8988T (cell line): ENCODE measurements at regions not wholly inside any gene's neighbourhood (a gene's known extent, or its start where the extent isn't known, plus 50 kb on each side); places are given as distances from the start of the nearest gene placed in this dataset.

Source experiments
- DNase-seq: peaks from one replicate; pipeline ENCODE4 v3.0.0; 2011

- DNase-seq, result no peak
These were observed 202.1 kb downstream of the NXNL2 start for GRCh38 chr9:88737031-88737430.

- DNase-seq, result no peak
These were observed 202.9 kb downstream of the NXNL2 start for GRCh38 chr9:88737876-88738275.

- DNase-seq, result no peak
These were observed 203.7 kb downstream of the NXNL2 start for GRCh38 chr9:88738709-88739108.

GRCh38 chr9:88739373-88739772 is 204.4 kb downstream of the NXNL2 start:
- no peak for DNase-seq

- DNase-seq, result no peak
These were observed 205.9 kb downstream of the NXNL2 start for GRCh38 chr9:88740844-88741243.

- peak; percentile 21 for DNase-seq
These were observed 206.4 kb downstream of the NXNL2 start for GRCh38 chr9:88741335-88741734.

- no peak for DNase-seq
These were observed 207.5 kb downstream of the NXNL2 start for GRCh38 chr9:88742483-88742882.

GRCh38 chr9:88742905-88743304 is 207.9 kb downstream of the NXNL2 start:
- no peak for DNase-seq

- no peak for DNase-seq
These were observed 210.5 kb downstream of the NXNL2 start for GRCh38 chr9:88745276-88746001.

- no peak for DNase-seq
These were observed 211.2 kb downstream of the NXNL2 start for GRCh38 chr9:88746029-88746742.

- DNase-seq, result no peak
These were observed 211.9 kb downstream of the NXNL2 start for GRCh38 chr9:88746743-88747398.

GRCh38 chr9:88747768-88748167 is 212.8 kb downstream of the NXNL2 start:
- no peak for DNase-seq

GRCh38 chr9:88748566-88749261 is 213.7 kb downstream of the NXNL2 start:
- no peak for DNase-seq

GRCh38 chr9:88749420-88749819 is 214.4 kb downstream of the NXNL2 start:
- DNase-seq, result no peak

GRCh38 chr9:88750832-88751360 is 215.9 kb downstream of the NXNL2 start:
- no peak for DNase-seq

GRCh38 chr9:88751781-88752180 is 216.8 kb downstream of the NXNL2 start:
- DNase-seq, result no peak

- no peak for DNase-seq
These were observed 218.9 kb downstream of the NXNL2 start for GRCh38 chr9:88753691-88754367.

GRCh38 chr9:88754452-88754851 is 219.5 kb downstream of the NXNL2 start:
- no peak for DNase-seq

- DNase-seq, result no peak
These were observed 219.9 kb downstream of the NXNL2 start for GRCh38 chr9:88754886-88755285.

GRCh38 chr9:88757406-88758010 is 222.5 kb downstream of the NXNL2 start:
- no peak for DNase-seq

- no peak for DNase-seq
These were observed 224.4 kb downstream of the NXNL2 start for GRCh38 chr9:88759364-88759763.
